ENCODE measurements at regions not wholly inside any gene's neighbourhood (a gene's known extent, or its start where the extent isn't known, plus 50 kb on each side); places are given as distances from the start of the nearest gene placed in this dataset.

- TF ChIP-seq, protein P1, sequence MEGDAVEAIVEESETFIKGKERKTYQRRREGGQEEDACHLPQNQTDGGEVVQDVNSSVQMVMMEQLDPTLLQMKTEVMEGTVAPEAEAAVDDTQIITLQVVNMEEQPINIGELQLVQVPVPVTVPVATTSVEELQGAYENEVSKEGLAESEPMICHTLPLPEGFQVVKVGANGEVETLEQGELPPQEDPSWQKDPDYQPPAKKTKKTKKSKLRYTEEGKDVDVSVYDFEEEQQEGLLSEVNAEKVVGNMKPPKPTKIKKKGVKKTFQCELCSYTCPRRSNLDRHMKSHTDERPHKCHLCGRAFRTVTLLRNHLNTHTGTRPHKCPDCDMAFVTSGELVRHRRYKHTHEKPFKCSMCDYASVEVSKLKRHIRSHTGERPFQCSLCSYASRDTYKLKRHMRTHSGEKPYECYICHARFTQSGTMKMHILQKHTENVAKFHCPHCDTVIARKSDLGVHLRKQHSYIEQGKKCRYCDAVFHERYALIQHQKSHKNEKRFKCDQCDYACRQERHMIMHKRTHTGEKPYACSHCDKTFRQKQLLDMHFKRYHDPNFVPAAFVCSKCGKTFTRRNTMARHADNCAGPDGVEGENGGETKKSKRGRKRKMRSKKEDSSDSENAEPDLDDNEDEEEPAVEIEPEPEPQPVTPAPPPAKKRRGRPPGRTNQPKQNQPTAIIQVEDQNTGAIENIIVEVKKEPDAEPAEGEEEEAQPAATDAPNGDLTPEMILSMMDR (IDR thresholded peaks at IDR 0.05), result no peak
- no peak for TF ChIP-seq POLR2AphosphoS5 (IDR thresholded peaks at IDR 0.05; ENCODE audit: low read depth, low read length)
These were observed 995.5 kb upstream of the GOT2 start for GRCh38 chr16:59729613-59730012.

Data from Panc1 (cell line).